ENCODE measurements at regions not wholly inside any gene's neighbourhood (a gene's known extent, or its start where the extent isn't known, plus 50 kb on each side); places are given as distances from the start of the nearest gene placed in this dataset.

- no peaks in the 10 kb centered on the region for H3K4me1 ChIP-seq (ENCODE audit: control insufficient read depth, insufficient read depth, low read length)
- H3K9me3 ChIP-seq (ENCODE audit: control insufficient read depth, insufficient read depth, low read length), result no peaks in the 10 kb centered on the region
- H3K4me2 ChIP-seq (ENCODE audit: low read depth, low read length), result no peak overlapping the region
- BruUV-seq (replicated peaks), result no TSS peak
- H4K5ac ChIP-seq (ENCODE audit: low read depth, low read length), result no peak overlapping the region
- no peak overlapping the region for H3K9ac ChIP-seq (ENCODE audit: low read depth, low read length)
- H2AK5ac ChIP-seq (ENCODE audit: low read depth, low read length), result no peak overlapping the region
- no peak for DNase-seq
- H3K23ac ChIP-seq (ENCODE audit: low read depth, low read length), result no peak overlapping the region
- H2AK9ac ChIP-seq (replicated peaks; ENCODE audit: low read depth, low read length, poor library complexity), result no peak overlapping the region
- H3K79me1 ChIP-seq (ENCODE audit: low read depth in 1 of 2, low read length in 2 of 2), result no peaks in the 10 kb centered on the region
- H2BK20ac ChIP-seq (ENCODE audit: low read depth, low read length), result no peak overlapping the region
- H4K8ac ChIP-seq (ENCODE audit: low read depth in 2 of 2, low read length in 2 of 2), result no peak overlapping the region
- H3K56ac ChIP-seq (ENCODE audit: extremely low read depth, insufficient read depth, low read length), result no peak overlapping the region
- intact Hi-C loops (cut with micrococcal nuclease) (no loop called here), in situ Hi-C loops (cut with MboI; ENCODE audit: low sequenced_read_pairs) (no loop called here), dilution Hi-C loops (cut with HindIII; ENCODE audit: low sequenced_read_pairs, unreplicated experiment) (no loop called here)
- no peak overlapping the region for H2BK5ac ChIP-seq (ENCODE audit: low read depth, low read length, poor library complexity, severe bottlenecking)
- no peaks in the 10 kb centered on the region for H3K9me1 ChIP-seq (ENCODE audit: insufficient read depth, low read length)
- no peak overlapping the region for H3K14ac ChIP-seq (replicated peaks; ENCODE audit: low read depth, low read length)
- POLR2A ChIA-PET (ENCODE audit: unreplicated experiment), result no interaction called here
- H2BK120ac ChIP-seq (ENCODE audit: low read depth, low read length), result no peak overlapping the region
- no peak for ATAC-seq (ENCODE audit: low read depth)
- H4K20me1 ChIP-seq (ENCODE audit: insufficient read depth, low read length), result no peaks in the 10 kb centered on the region
- no peak overlapping the region for H2BK15ac ChIP-seq (ENCODE audit: low read depth, low read length)
- no peak overlapping the region for H3K18ac ChIP-seq (ENCODE audit: low read depth, low read length)
- CTCF ChIA-PET, result no interaction called here
- no peak overlapping the region for H3K4me3 ChIP-seq (ENCODE audit: insufficient read depth, low read depth, low read length)
- no peaks in the 10 kb centered on the region for H3K27me3 ChIP-seq (ENCODE audit: control insufficient read depth, insufficient read depth, low read length)
- H3K36me3 ChIP-seq (ENCODE audit: control insufficient read depth, insufficient read depth, low read length), result no peaks in the 10 kb centered on the region
- H4K91ac ChIP-seq (ENCODE audit: insufficient read depth, low read depth, low read length), result no peak overlapping the region
- H2AFZ ChIP-seq (replicated peaks; ENCODE audit: low read length, poor library complexity), result no peak overlapping the region
- no peak overlapping the region for H3K27ac ChIP-seq (ENCODE audit: insufficient read depth, low read length)
- no peak overlapping the region for H3K4ac ChIP-seq (ENCODE audit: low read depth, low read length)
- TF ChIP-seq FOS (IDR thresholded peaks at IDR 0.05; ENCODE audit: low read depth, low read length) (no peak), CHD1 (IDR thresholded peaks at IDR 0.05; ENCODE audit: low read depth, low read length) (no peak), CEBPB (IDR thresholded peaks at IDR 0.05; ENCODE audit: low read depth, low read length) (no peak), BHLHE40 (IDR thresholded peaks at IDR 0.05; ENCODE audit: low read depth, low read length) (no peak), MAZ (IDR thresholded peaks at IDR 0.05; ENCODE audit: borderline replicate concordance, low read depth, low read length) (no peak), MAFK (IDR thresholded peaks at IDR 0.05; ENCODE audit: low read depth, low read length) (no peak), RCOR1 (IDR thresholded peaks at IDR 0.05; ENCODE audit: insufficient replicate concordance, low read length) (no peak)
- TF ChIP-seq, protein P1, sequence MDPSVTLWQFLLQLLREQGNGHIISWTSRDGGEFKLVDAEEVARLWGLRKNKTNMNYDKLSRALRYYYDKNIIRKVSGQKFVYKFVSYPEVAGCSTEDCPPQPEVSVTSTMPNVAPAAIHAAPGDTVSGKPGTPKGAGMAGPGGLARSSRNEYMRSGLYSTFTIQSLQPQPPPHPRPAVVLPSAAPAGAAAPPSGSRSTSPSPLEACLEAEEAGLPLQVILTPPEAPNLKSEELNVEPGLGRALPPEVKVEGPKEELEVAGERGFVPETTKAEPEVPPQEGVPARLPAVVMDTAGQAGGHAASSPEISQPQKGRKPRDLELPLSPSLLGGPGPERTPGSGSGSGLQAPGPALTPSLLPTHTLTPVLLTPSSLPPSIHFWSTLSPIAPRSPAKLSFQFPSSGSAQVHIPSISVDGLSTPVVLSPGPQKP (IDR thresholded peaks at IDR 0.05; ENCODE audit: borderline replicate concordance, low read depth, low read length), result no peak
- TF ChIP-seq, protein P2, sequence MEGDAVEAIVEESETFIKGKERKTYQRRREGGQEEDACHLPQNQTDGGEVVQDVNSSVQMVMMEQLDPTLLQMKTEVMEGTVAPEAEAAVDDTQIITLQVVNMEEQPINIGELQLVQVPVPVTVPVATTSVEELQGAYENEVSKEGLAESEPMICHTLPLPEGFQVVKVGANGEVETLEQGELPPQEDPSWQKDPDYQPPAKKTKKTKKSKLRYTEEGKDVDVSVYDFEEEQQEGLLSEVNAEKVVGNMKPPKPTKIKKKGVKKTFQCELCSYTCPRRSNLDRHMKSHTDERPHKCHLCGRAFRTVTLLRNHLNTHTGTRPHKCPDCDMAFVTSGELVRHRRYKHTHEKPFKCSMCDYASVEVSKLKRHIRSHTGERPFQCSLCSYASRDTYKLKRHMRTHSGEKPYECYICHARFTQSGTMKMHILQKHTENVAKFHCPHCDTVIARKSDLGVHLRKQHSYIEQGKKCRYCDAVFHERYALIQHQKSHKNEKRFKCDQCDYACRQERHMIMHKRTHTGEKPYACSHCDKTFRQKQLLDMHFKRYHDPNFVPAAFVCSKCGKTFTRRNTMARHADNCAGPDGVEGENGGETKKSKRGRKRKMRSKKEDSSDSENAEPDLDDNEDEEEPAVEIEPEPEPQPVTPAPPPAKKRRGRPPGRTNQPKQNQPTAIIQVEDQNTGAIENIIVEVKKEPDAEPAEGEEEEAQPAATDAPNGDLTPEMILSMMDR (conservative IDR thresholded peaks at IDR 0.05; ENCODE audit: low read depth, low read length), result no peak
- WGBS, 2 experiments (ENCODE audit: extremely low coverage in 2 of 2, insufficient read length in 1 of 2), result 20% methylated on average over 1 of the region's 5 CpGs; no CpG with 5 or more reads in 1 of the 2 experiments
These were observed 573.9 kb upstream of the KIRREL3 start for GRCh38 chr11:127574478-127574877.
